WTC11 (cell line): ENCODE measurements at regions not wholly inside any gene's neighbourhood (a gene's known extent, or its start where the extent isn't known, plus 50 kb on each side); places are given as distances from the start of the nearest gene placed in this dataset.

Experiments used
- CREB1 ChIP-seq: sonication (generic); formaldehyde crosslinking; IDR thresholded peaks from 2 replicates; pipeline ENCODE4 v1.8.0; 2023; ENCODE audit warnings: mild to moderate bottlenecking, missing genetic modification reagents
- NR2C2 ChIP-seq: sonication (generic); formaldehyde crosslinking; IDR thresholded peaks from 2 replicates; pipeline ENCODE4 v1.8.0; 2022; ENCODE audit warnings: mild to moderate bottlenecking, missing genetic modification reagents
- USF1 ChIP-seq: sonication (generic); formaldehyde crosslinking; IDR thresholded peaks from 2 replicates; pipeline ENCODE4 v1.8.0; 2022; ENCODE audit warnings: mild to moderate bottlenecking, missing genetic modification reagents

- TF ChIP-seq CREB1 (CRISPR knock-in tag), result no peak
- TF ChIP-seq NR2C2 (CRISPR knock-in tag), result no peak
- TF ChIP-seq USF1 (CRISPR knock-in tag), result no peak
Measured at GRCh38 chr17:27946513-27946912, 53.3 kb upstream of the LYRM9 start.
